DND-41 (cell line): ENCODE measurements at regions not wholly inside any gene's neighbourhood (a gene's known extent, or its start where the extent isn't known, plus 50 kb on each side); places are given as distances from the start of the nearest gene placed in this dataset.

Experiments used
- ATAC-seq: fragments of 200-7000 bp; cut with Tn5 transposase; 3 replicates; pipeline ENCODE4 v1.9.1; 2021; ENCODE audit warnings: low read depth; ENCODE audit not compliant: insufficient read depth
- DNase-seq: peaks from one replicate; pipeline ENCODE4 v3.0.0-alpha.2; 2020
- H2AFZ ChIP-seq: 2 replicates; pipeline ENCODE4 v1.6.0; 2012; ENCODE audit warnings: low read depth, low read length
- H3K27ac ChIP-seq: 2 replicates; pipeline ENCODE4 v1.5.1; 2012; ENCODE audit warnings: low read length, inconsistent platforms
- H3K27me3 ChIP-seq: fragments of 200-600 bp; sonication (generic); 2 replicates; pipeline ENCODE4 v1.6.0; 2012; ENCODE audit warnings: low read length, mild to moderate bottlenecking, inconsistent platforms; ENCODE audit not compliant: insufficient read depth, poor library complexity
- H3K36me3 ChIP-seq: 2 replicates; pipeline ENCODE4 v1.5.1; 2012; ENCODE audit warnings: low read length, inconsistent platforms; ENCODE audit not compliant: insufficient read depth
- H3K4me1 ChIP-seq: 2 replicates; pipeline ENCODE4 v1.5.1; 2012; ENCODE audit warnings: mild to moderate bottlenecking, low read length; ENCODE audit not compliant: insufficient read depth
- H3K4me2 ChIP-seq: 2 replicates; pipeline ENCODE4 v1.6.0; 2012; ENCODE audit warnings: mild to moderate bottlenecking, moderate library complexity, low read length, inconsistent platforms; ENCODE audit not compliant: insufficient read depth
- H3K4me3 ChIP-seq, 2 experiments: fragments of 200-600 bp in 1 of 2; shearing (Covaris generic) in 1 of 2; 2 replicates each; pipeline ENCODE4 v1.5.1; 2012 to 2016; ENCODE audit warnings: inconsistent platforms in 2 of 2, low read length in 2 of 2, mild to moderate bottlenecking in 2 of 2, low read depth in 1 of 2, moderate library complexity in 1 of 2
- H3K79me2 ChIP-seq: 2 replicates; pipeline ENCODE4 v1.6.0; 2012; ENCODE audit warnings: low read length, inconsistent platforms; ENCODE audit not compliant: insufficient read depth
- H3K9ac ChIP-seq: 2 replicates; pipeline ENCODE4 v1.6.0; 2012; ENCODE audit warnings: low read depth, mild to moderate bottlenecking, inconsistent platforms, low read length, moderate library complexity
- H3K9me3 ChIP-seq: 2 replicates; pipeline ENCODE4 v1.5.1; 2012; ENCODE audit warnings: low read length, moderate library complexity, mild to moderate bottlenecking, inconsistent platforms; ENCODE audit not compliant: insufficient read depth, severe bottlenecking
- H4K20me1 ChIP-seq: 2 replicates; pipeline ENCODE4 v1.6.0; 2012; ENCODE audit warnings: low read length; ENCODE audit not compliant: insufficient read depth
- EZH2 ChIP-seq: IDR thresholded peaks from 3 replicates; pipeline ENCODE4 v1.6.1; 2012; ENCODE audit warnings: borderline replicate concordance, low read depth, mild to moderate bottlenecking, moderate library complexity, low read length, inconsistent platforms; ENCODE audit not compliant: severe bottlenecking
- TF ChIP-seq, protein P1 (sequence below): IDR thresholded peaks from 2 replicates; pipeline ENCODE4 v1.5.1; 2012; ENCODE audit warnings: borderline replicate concordance, low read length, moderate library complexity, mild to moderate bottlenecking; ENCODE audit not compliant: poor library complexity, severe bottlenecking; ENCODE audit errors: extremely low read depth

DNA sequence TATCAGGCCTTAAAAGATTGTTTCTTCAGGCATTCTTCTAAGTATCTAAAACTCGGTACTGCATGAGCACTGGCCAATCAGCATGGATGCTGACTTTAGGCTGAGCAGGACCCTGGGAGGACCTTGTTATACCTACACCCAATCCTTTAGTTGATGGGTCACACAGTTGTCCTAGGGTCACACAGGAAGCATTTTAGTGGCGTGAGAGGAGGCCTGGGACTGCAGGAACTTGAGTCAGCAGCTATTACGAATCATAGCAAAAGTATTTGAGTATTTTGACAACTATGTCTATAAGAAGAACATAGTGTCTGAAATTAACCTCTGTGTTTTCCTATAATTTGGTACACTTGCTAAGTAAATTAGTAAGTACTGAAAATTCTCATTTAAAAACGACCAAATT is 741.4 kb downstream of the HACE1 start:
- Histone ChIP-seq H3K9me3 (no peaks in the 10 kb centered on the region), H4K20me1 (no peaks in the 10 kb centered on the region), H3K4me2 (no peak overlapping the region), H3K4me1 (no peaks in the 10 kb centered on the region), H3K27me3 (no peaks in the 10 kb centered on the region), H3K9ac (no peak overlapping the region), H3K79me2 (no peaks in the 10 kb centered on the region), H3K36me3 (no peaks in the 10 kb centered on the region), H3K4me3 (no peak overlapping the region), H3K27ac (no peak overlapping the region), H2AFZ (no peak overlapping the region)
- ATAC-seq: no peak
- TF ChIP-seq, protein P1, sequence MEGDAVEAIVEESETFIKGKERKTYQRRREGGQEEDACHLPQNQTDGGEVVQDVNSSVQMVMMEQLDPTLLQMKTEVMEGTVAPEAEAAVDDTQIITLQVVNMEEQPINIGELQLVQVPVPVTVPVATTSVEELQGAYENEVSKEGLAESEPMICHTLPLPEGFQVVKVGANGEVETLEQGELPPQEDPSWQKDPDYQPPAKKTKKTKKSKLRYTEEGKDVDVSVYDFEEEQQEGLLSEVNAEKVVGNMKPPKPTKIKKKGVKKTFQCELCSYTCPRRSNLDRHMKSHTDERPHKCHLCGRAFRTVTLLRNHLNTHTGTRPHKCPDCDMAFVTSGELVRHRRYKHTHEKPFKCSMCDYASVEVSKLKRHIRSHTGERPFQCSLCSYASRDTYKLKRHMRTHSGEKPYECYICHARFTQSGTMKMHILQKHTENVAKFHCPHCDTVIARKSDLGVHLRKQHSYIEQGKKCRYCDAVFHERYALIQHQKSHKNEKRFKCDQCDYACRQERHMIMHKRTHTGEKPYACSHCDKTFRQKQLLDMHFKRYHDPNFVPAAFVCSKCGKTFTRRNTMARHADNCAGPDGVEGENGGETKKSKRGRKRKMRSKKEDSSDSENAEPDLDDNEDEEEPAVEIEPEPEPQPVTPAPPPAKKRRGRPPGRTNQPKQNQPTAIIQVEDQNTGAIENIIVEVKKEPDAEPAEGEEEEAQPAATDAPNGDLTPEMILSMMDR: no peak
- TF ChIP-seq EZH2: no peak
- no peak for DNase-seq

DNA sequence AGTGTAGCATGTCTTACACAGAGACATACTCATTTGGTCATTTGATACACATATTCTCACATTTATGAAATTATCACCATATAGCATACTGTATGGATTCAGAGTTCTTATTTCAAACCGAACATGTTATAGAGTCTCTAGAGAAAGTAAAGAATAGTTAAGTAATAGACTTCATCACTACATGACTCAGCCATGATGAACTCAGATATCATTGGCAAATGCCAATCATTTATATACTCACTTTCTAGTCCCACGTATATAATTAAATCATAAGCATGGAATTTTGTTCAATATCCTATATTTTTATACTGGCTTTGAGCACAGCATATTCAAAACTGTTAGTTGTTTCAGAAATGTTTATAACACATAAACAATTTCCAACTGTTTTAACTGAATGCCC is 749.9 kb downstream of the HACE1 start:
- Histone ChIP-seq H3K36me3 (no peaks in the 10 kb centered on the region), H3K4me2 (no peak overlapping the region), H3K9me3 (no peaks in the 10 kb centered on the region), H3K4me3 (no peak overlapping the region), H3K79me2 (no peaks in the 10 kb centered on the region), H3K27ac (no peak overlapping the region), H3K9ac (no peak overlapping the region), H2AFZ (no peak overlapping the region), H3K27me3 (no peaks in the 10 kb centered on the region), H3K4me1 (no peaks in the 10 kb centered on the region), H4K20me1 (no peaks in the 10 kb centered on the region)
- TF ChIP-seq EZH2: no peak
- TF ChIP-seq, protein P1: no peak
- no peak for DNase-seq
- ATAC-seq: no peak

DNA sequence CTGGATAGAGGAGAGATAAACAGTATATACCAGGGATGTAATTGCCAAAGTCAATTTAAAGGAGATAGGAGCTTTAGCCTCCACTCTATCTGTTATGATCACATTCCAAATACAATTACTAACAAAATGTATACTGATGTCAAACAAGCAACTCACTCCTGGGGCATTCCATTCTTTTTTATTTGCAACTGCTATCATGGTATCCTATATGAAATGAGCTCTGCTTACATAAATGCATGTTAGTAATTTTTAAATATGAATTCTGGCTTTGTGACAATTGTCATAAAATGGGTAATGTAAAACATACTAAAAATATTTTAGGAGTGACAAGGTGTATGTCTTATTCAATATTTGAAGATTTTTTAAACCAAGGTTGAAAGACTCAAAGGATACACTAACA is 751.1 kb downstream of the HACE1 start:
- Histone ChIP-seq H3K9me3 (no peaks in the 10 kb centered on the region), H3K27me3 (no peaks in the 10 kb centered on the region), H3K79me2 (no peaks in the 10 kb centered on the region), H3K4me2 (no peak overlapping the region), H3K27ac (no peak overlapping the region), H2AFZ (no peak overlapping the region), H3K36me3 (no peaks in the 10 kb centered on the region), H3K9ac (no peak overlapping the region), H3K4me1 (no peaks in the 10 kb centered on the region), H4K20me1 (no peaks in the 10 kb centered on the region), H3K4me3 (no peak overlapping the region)
- ATAC-seq (no peak), DNase-seq (no peak)
- TF ChIP-seq EZH2: no peak
- TF ChIP-seq, protein P1: no peak
